ENCODE measurements at regions not wholly inside any gene's neighbourhood (a gene's known extent, or its start where the extent isn't known, plus 50 kb on each side); places are given as distances from the start of the nearest gene placed in this dataset.
A peak's percentile ranks its signal among the peaks of the same experiment; 100 is the strongest.

DNA sequence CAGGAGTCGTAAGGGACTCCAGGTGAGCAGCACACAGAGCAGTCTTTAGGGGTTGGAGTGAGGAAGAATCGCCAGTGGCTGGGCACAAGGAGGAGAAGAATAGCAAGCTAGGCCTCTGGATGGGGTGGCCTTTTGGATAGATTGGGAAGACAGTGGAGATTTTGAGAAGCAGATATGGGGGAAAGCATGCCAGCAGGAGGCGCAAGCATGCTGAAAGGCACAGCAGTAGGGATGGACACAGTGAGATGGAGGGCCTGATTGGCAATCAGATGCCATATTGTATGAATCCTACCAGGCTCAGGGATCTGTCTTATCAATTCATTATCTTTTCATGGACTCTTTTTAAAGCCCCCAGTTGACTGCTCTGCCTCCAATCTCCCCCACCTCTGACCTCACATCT, 60.4 kb upstream of the MAGEA4 start:
- 63 to 100% methylated on average over 1 to 3 of the region's 3 CpGs; no CpG with 5 or more reads in 8 of the 10 experiments for WGBS, 10 experiments
- no peak for ATAC-seq (replicated peaks in 6 of 8)
- in situ Hi-C loops (cut with MboI; ENCODE audit: low pct_unique_long_range_greater_than_20kb in 2 of 9, low sequenced_read_pairs in 9 of 9, unreplicated experiment in 9 of 9) = no loop called here

DNA sequence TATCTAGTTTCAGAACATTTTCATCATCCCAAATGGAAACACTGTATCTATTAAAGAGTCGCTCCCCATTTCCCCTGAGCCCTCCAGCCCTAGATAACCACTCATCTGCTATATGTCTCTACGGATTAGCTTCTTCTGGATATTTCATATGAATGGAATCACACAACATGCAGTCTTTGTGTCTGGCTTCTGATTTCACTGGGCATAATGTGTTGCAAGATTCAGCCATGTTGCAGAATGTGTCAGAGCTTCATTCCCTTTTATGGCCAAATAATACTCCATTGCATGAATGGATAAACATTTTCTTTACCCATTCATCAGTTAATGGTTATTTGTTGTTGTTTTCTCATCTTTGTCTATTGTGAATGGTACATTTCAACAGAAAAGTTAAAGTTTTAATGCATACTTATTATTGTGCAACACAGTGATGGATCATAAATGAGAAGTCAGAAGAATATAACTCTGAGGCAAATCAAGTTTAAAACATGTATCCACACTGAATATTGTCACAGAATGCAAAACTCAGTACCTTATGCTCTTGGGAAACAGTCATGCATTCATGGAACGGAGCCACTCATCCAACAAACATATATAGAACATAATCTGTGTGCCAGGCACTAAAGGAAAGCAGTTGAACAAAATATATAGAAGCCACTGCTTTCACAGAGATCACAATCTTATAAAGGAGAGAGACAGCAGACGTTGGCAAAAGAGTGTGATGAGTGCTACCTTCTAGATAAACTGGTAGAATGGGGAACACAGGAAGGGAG, 57.8 kb upstream of the MAGEA4 start:
- WGBS, 10 experiments = 0 to 70% (median 18%) methylated on average over 1 to 4 of the region's 4 CpGs; no CpG with 5 or more reads in 3 of the 10 experiments
- ATAC-seq (replicated peaks in 6 of 8) = no peak
- in situ Hi-C loops (cut with MboI; ENCODE audit: low pct_unique_long_range_greater_than_20kb in 2 of 9, low sequenced_read_pairs in 9 of 9, unreplicated experiment in 9 of 9) = no loop called here

More for the DNA sequence above, 60.4 kb upstream of the MAGEA4 start:
- no peaks in the 10 kb centered on the region for H3K4me1 ChIP-seq (replicated peaks in 1 of 2)
- H3K27ac ChIP-seq = no peak overlapping the region
- no peak overlapping the region for H3K4me3 ChIP-seq

DNA sequence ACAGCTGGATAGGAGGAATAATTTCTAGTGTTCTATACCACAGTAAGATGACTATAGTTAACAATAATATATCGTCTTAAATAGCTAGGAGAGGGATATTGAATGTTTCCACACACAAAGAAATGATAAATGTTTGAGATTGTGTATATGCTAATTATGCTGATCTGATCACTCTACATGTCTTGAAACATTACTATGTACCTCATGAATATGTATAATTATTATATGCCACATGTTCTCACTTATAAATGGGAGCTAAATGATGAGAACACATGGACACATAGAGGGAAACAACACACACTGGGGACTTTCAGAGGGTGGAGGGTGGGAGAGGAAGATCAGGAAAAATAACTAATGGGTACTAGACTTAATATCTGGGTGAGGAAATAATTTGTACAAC, 53.2 kb upstream of the MAGEA4 start:
- WGBS, 10 experiments = 0 to 80% (median 32%) methylated on average over 1 of the region's 1 CpG; no CpG with 5 or more reads in 4 of the 10 experiments
- Histone ChIP-seq H3K27ac (no peak overlapping the region), H3K4me1 (replicated peaks in 1 of 2) (no peaks in the 10 kb centered on the region), H3K4me3 (no peak overlapping the region)
- in situ Hi-C loops (cut with MboI; ENCODE audit: low pct_unique_long_range_greater_than_20kb in 2 of 9, low sequenced_read_pairs in 9 of 9, unreplicated experiment in 9 of 9) = no loop called here
- peak in 3 of 8 experiments; percentile 34 to 79 (median 70) for ATAC-seq (replicated peaks in 6 of 8)

More for the DNA sequence above, 57.8 kb upstream of the MAGEA4 start:
- no peak overlapping the region for H3K27ac ChIP-seq
- H3K4me3 ChIP-seq = no peak overlapping the region
- H3K4me1 ChIP-seq (replicated peaks in 1 of 2) = no peaks in the 10 kb centered on the region

DNA sequence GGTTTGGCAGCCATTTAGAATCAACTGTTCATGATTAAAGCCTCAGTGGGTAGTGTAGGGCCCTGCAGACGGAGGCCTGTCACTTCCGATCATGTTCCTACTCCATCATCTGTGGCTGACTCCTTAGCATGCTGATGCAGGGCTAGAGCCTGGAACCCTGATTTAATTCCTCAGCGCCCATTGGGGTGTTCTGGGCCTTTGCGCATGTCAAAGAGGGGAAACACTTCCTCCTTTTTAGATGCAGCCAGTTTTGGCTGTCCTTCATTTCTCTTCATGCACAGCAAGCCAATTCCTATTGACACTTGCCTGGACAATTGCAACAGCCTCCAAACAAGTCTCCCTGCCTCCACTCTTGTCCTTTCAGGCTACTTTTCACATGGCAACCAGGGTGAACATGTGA, 51.9 kb upstream of the MAGEA4 start:
- H3K4me3 ChIP-seq = no peak overlapping the region
- 71 to 80% (median 78%) methylated on average over 1 to 3 of the region's 4 CpGs; no CpG with 5 or more reads in 6 of the 10 experiments for WGBS, 10 experiments
- no peak for ATAC-seq (replicated peaks in 6 of 8)
- no peak overlapping the region for H3K27ac ChIP-seq
- H3K4me1 ChIP-seq (replicated peaks in 1 of 2) = no peaks in the 10 kb centered on the region
- in situ Hi-C loops (cut with MboI; ENCODE audit: low pct_unique_long_range_greater_than_20kb in 2 of 9, low sequenced_read_pairs in 9 of 9, unreplicated experiment in 9 of 9) = no loop called here

Data from motor neuron (in vitro differentiated cells).